ENCODE measurements at regions not wholly inside any gene's neighbourhood (a gene's known extent, or its start where the extent isn't known, plus 50 kb on each side); places are given as distances from the start of the nearest gene placed in this dataset.

GRCh38 chr9:81193362-81194339 lies 495.7 kb downstream of the TLE1 start:
- no peak for DNase-seq (ENCODE audit: low read depth in 2 of 2)

GRCh38 chr9:81191222-81191621 lies 498.1 kb downstream of the TLE1 start:
- no peak for DNase-seq (ENCODE audit: low read depth in 2 of 2)

GRCh38 chr9:81190659-81191058 lies 498.7 kb downstream of the TLE1 start:
- DNase-seq (ENCODE audit: low read depth in 2 of 2) = no peak

- no peak for DNase-seq (ENCODE audit: low read depth in 2 of 2)
Measured at GRCh38 chr9:81183761-81184160, 505.6 kb downstream of the TLE1 start.

- no peak for DNase-seq (ENCODE audit: low read depth in 2 of 2)
Measured at GRCh38 chr9:81182431-81182830, 506.9 kb downstream of the TLE1 start.

- no peak for DNase-seq (ENCODE audit: low read depth in 2 of 2)
Measured at GRCh38 chr9:81174023-81174422, 515.3 kb downstream of the TLE1 start.

- DNase-seq (ENCODE audit: low read depth in 2 of 2) = no peak
Measured at GRCh38 chr9:81171689-81172088, 517.7 kb downstream of the TLE1 start.

- no peak for DNase-seq (ENCODE audit: low read depth in 2 of 2)
Measured at GRCh38 chr9:81162361-81162760, 527.0 kb downstream of the TLE1 start.

- no peak for DNase-seq (ENCODE audit: low read depth in 2 of 2)
Measured at GRCh38 chr9:81156381-81156780, 533.0 kb downstream of the TLE1 start.

- DNase-seq (ENCODE audit: low read depth in 2 of 2) = no peak
Measured at GRCh38 chr9:81150016-81150625, 539.2 kb downstream of the TLE1 start.

- no peak for DNase-seq (ENCODE audit: low read depth in 2 of 2)
Measured at GRCh38 chr9:81146684-81147337, 542.5 kb downstream of the TLE1 start.

- DNase-seq (ENCODE audit: low read depth in 2 of 2) = no peak
Measured at GRCh38 chr9:81146241-81146640, 543.1 kb downstream of the TLE1 start.

- no peak for DNase-seq (ENCODE audit: low read depth in 2 of 2)
Measured at GRCh38 chr9:81145331-81145963, 543.9 kb downstream of the TLE1 start.

- no peak for DNase-seq (ENCODE audit: low read depth in 2 of 2)
Measured at GRCh38 chr9:81141961-81142360, 547.4 kb downstream of the TLE1 start.

- DNase-seq (ENCODE audit: low read depth in 2 of 2) = no peak
Measured at GRCh38 chr9:81137976-81138568, 551.3 kb downstream of the TLE1 start.

- DNase-seq (ENCODE audit: low read depth in 2 of 2) = no peak
Measured at GRCh38 chr9:81132796-81133195, 556.6 kb downstream of the TLE1 start.

GRCh38 chr9:81132318-81132717 lies 557.0 kb downstream of the TLE1 start:
- DNase-seq (ENCODE audit: low read depth in 2 of 2) = no peak

GRCh38 chr9:81128701-81129100 lies 560.6 kb downstream of the TLE1 start:
- DNase-seq (ENCODE audit: low read depth in 2 of 2) = no peak

- no peak for DNase-seq (ENCODE audit: low read depth in 2 of 2)
Measured at GRCh38 chr9:81125446-81126092, 563.8 kb downstream of the TLE1 start.

GRCh38 chr9:81123526-81123925 lies 565.8 kb downstream of the TLE1 start:
- no peak for DNase-seq (ENCODE audit: low read depth in 2 of 2)

GRCh38 chr9:81122749-81123148 lies 566.6 kb downstream of the TLE1 start:
- no peak for DNase-seq (ENCODE audit: low read depth in 2 of 2)

Measured in activated CD8-positive, alpha-beta memory T cell treated with anti-CD3 and anti-CD28 coated beads for 4 hours (primary cell).